Smooth muscle cell (in vitro differentiated cells): ENCODE measurements at regions not wholly inside any gene's neighbourhood (a gene's known extent, or its start where the extent isn't known, plus 50 kb on each side); places are given as distances from the start of the nearest gene placed in this dataset.

Experiments
- DNase-seq: peaks from one replicate; lab custom pipeline; 2025; ENCODE audit not compliant: unreplicated experiment; lab: John Stamatoyannopoulos, UW
- H2AFZ ChIP-seq: fragments of 200-600 bp; sonication (generic); 2 replicates; pipeline ENCODE4 v1.6.0; 2016; ENCODE audit warnings: antibody characterized with exemption, low read depth, mild to moderate bottlenecking
- H3F3A ChIP-seq: fragments of 200-600 bp; sonication (generic); 2 replicates; pipeline ENCODE4 v1.6.0; 2017; ENCODE audit warnings: antibody characterized with exemption, low read depth
- H3K27ac ChIP-seq: fragments of 200-600 bp; sonication (generic); 2 replicates; pipeline ENCODE4 v1.5.1; 2016; ENCODE audit warnings: low read depth, mild to moderate bottlenecking
- H3K27me3 ChIP-seq: fragments of 200-600 bp; sonication (generic); 2 replicates; pipeline ENCODE4 v1.6.1; 2016; ENCODE audit warnings: low read depth, mild to moderate bottlenecking
- H3K36me3 ChIP-seq: fragments of 200-600 bp; sonication (generic); 2 replicates; pipeline ENCODE4 v1.5.1; 2016; ENCODE audit warnings: low read depth
- H3K4me1 ChIP-seq: fragments of 200-600 bp; sonication (generic); 2 replicates; pipeline ENCODE4 v1.5.1; 2016; ENCODE audit warnings: low read depth
- H3K4me2 ChIP-seq: fragments of 200-600 bp; sonication (generic); 2 replicates; pipeline ENCODE4 v1.6.0; 2016; ENCODE audit warnings: mild to moderate bottlenecking
- H3K4me3 ChIP-seq: fragments of 200-600 bp; sonication (generic); 2 replicates; pipeline ENCODE4 v1.5.1; 2016; ENCODE audit warnings: mild to moderate bottlenecking
- H3K79me2 ChIP-seq: fragments of 200-600 bp; sonication (generic); 2 replicates; pipeline ENCODE4 v1.6.0; 2016; ENCODE audit warnings: low read depth, mild to moderate bottlenecking
- H3K9ac ChIP-seq: fragments of 200-600 bp; sonication (generic); 2 replicates; pipeline ENCODE4 v1.6.0; 2016; ENCODE audit warnings: low read depth
- H3K9me3 ChIP-seq: fragments of 200-600 bp; sonication (generic); replicated peaks from 2 replicates; pipeline ENCODE4 v1.5.1; 2016; ENCODE audit warnings: low read depth
- H4K20me1 ChIP-seq: fragments of 200-600 bp; sonication (generic); 2 replicates; pipeline ENCODE4 v1.6.0; 2016; ENCODE audit warnings: low read depth
- WGBS: methylation state at CpG from one replicate; pipeline ENCODE4 v1.1.7; 2016; ENCODE audit warnings: low lambda C conversion rate; 5-methylcytosine and 5-hydroxymethylcytosine counted together
- TF ChIP-seq, protein P1 (sequence below): fragments of 200-600 bp; sonication (generic); IDR thresholded peaks from 2 replicates; pipeline ENCODE4 v1.5.1; 2017; ENCODE audit warnings: borderline replicate concordance, mild to moderate bottlenecking, antibody characterized with exemption; ENCODE audit not compliant: insufficient read depth, poor library complexity, severe bottlenecking

DNA sequence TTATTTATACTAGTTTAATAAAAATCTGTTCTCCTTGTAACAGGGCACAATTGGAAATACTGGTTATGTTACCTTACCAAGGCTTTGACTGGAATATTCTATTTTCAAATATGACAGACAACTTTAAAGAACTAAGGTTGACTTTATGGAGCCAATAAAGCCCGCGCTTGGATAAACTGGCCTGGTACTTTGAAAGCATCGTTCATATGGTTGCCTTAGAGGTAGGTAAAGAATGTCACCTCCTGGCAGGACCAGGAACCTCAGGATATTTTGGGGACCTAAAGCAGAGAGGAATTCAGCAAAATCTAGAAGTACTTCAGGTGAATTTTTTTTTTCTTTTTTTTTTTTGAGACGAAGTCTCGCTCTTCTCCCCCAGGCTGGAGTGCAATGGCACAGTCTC lies 71.2 kb upstream of the CREB1 start:
- no peaks in the 10 kb centered on the region for H3K79me2 ChIP-seq
- no peaks in the 10 kb centered on the region for H4K20me1 ChIP-seq
- TF ChIP-seq, protein P1, sequence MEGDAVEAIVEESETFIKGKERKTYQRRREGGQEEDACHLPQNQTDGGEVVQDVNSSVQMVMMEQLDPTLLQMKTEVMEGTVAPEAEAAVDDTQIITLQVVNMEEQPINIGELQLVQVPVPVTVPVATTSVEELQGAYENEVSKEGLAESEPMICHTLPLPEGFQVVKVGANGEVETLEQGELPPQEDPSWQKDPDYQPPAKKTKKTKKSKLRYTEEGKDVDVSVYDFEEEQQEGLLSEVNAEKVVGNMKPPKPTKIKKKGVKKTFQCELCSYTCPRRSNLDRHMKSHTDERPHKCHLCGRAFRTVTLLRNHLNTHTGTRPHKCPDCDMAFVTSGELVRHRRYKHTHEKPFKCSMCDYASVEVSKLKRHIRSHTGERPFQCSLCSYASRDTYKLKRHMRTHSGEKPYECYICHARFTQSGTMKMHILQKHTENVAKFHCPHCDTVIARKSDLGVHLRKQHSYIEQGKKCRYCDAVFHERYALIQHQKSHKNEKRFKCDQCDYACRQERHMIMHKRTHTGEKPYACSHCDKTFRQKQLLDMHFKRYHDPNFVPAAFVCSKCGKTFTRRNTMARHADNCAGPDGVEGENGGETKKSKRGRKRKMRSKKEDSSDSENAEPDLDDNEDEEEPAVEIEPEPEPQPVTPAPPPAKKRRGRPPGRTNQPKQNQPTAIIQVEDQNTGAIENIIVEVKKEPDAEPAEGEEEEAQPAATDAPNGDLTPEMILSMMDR, result no peak
- H3F3A ChIP-seq, result no peaks in the 10 kb centered on the region
- no peak overlapping the region for H3K9ac ChIP-seq
- H3K4me2 ChIP-seq, result no peak overlapping the region
- no peak overlapping the region for H3K27ac ChIP-seq
- no peaks in the 10 kb centered on the region for H3K4me1 ChIP-seq
- no peak for DNase-seq
- H3K27me3 ChIP-seq, result no peaks in the 10 kb centered on the region
- 95% methylated on average over 4 of the region's 5 CpGs for WGBS
- no peak overlapping the region for H2AFZ ChIP-seq
- H3K4me3 ChIP-seq, result no peak overlapping the region
- H3K9me3 ChIP-seq, result no peaks in the 10 kb centered on the region
- no peaks in the 10 kb centered on the region for H3K36me3 ChIP-seq

DNA sequence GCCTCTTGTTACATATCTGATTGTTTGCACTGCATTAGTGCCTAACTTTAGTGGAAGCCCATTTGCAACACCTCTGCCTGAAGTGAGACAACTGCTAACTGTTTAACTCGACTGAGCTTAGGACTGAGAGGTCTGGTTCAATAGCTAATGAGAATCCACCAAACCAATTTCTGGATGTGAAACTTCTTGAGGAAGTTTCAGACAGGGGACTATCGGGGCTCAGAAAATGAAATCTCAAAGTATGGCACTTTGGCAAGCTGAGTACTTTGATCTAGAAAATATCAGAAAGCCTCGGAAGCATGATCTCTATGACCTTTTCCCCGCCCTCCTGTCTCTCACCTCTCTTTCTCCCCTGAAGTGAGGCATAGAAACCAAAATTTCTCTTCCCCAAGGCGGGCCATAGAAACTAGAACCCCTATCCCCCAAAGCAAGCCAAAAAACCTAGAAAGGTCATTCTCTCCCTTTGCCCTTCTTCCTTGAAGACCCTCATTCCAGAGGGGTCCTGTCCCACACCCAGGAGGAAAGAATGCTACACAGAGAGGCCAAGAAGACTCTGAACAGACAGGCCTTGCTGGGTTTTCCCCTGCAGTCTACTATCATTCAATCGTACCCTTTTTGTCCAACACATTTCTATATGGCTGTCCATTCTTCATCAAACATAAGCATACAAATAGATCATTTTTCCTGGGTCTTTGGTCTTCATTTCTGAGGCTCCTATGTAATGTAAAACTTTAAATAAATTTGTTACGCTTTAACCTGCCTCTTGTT lies 69.6 kb upstream of the CREB1 start:
- Histone ChIP-seq H3K27me3 (no peaks in the 10 kb centered on the region), H4K20me1 (no peaks in the 10 kb centered on the region), H3K36me3 (no peaks in the 10 kb centered on the region), H3F3A (no peaks in the 10 kb centered on the region), H3K4me2 (no peak overlapping the region), H3K4me1 (no peaks in the 10 kb centered on the region), H3K9me3 (no peaks in the 10 kb centered on the region), H3K79me2 (no peaks in the 10 kb centered on the region), H3K4me3 (no peak overlapping the region), H3K9ac (no peak overlapping the region), H2AFZ (no peak overlapping the region), H3K27ac (no peak overlapping the region)
- DNase-seq, result no peak
- 73% methylated on average over 7 of the region's 7 CpGs for WGBS
- TF ChIP-seq, protein P1, result no peak

DNA sequence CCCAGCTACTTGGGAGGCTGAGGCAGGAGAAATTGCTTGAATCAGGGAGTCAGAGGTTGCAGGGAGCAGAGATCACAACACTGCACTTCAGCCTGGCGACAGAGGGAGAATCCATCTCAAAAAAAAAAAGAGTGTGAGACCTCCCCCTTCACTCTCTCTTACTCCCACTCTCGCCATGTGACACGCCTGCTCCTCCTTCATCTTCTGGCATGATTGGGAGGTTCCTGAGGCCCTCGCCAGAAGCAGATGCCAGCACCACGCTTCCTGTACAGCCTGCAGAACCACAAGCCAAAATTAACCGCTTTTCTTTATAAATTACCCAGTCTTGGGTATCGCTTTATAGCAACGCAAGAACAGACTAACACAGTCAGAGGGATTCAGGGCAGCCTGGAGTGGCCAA lies 66.3 kb upstream of the CREB1 start:
- Histone ChIP-seq H3K27ac (no peak overlapping the region), H3K9me3 (no peaks in the 10 kb centered on the region), H3K4me3 (no peak overlapping the region), H4K20me1 (no peaks in the 10 kb centered on the region), H2AFZ (no peak overlapping the region), H3K79me2 (no peaks in the 10 kb centered on the region), H3F3A (no peaks in the 10 kb centered on the region), H3K4me2 (no peak overlapping the region), H3K27me3 (no peaks in the 10 kb centered on the region), H3K36me3 (no peaks in the 10 kb centered on the region), H3K4me1 (no peaks in the 10 kb centered on the region), H3K9ac (no peak overlapping the region)
- 93% methylated on average over 8 of the region's 8 CpGs for WGBS
- DNase-seq, result no peak
- TF ChIP-seq, protein P1, result no peak

DNA sequence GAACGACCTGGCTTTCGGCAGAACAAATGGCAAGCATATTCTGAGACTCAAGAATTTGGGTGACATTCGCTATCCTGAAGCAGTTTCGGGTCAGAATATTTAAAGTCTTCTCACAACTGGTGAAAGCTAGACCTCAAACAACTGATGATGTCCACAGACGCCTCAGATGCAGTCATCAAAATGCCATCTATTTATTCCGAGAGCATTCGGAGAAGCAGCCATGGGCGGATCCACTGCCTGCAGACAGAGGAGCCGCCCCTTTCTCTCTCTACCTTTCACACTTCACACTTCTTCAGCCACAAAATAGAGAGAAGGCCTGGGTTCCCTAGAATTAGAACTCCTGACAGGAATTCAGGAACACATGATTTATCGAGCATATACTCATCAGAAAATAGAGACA lies 65.8 kb upstream of the CREB1 start:
- TF ChIP-seq, protein P1, result no peak
- Histone ChIP-seq H3K4me3 (no peak overlapping the region), H3K27me3 (no peaks in the 10 kb centered on the region), H2AFZ (no peak overlapping the region), H3K27ac (no peak overlapping the region), H3K9ac (no peak overlapping the region), H3K4me1 (no peaks in the 10 kb centered on the region), H3F3A (no peaks in the 10 kb centered on the region), H3K4me2 (no peak overlapping the region), H3K79me2 (no peaks in the 10 kb centered on the region), H4K20me1 (no peaks in the 10 kb centered on the region), H3K9me3 (no peaks in the 10 kb centered on the region), H3K36me3 (no peaks in the 10 kb centered on the region)
- no peak for DNase-seq
- 96% methylated on average over 10 of the region's 10 CpGs for WGBS
